HG03442 (cell line): ENCODE measurements at regions not wholly inside any gene's neighbourhood (a gene's known extent, or its start where the extent isn't known, plus 50 kb on each side); places are given as distances from the start of the nearest gene placed in this dataset.
A peak's percentile ranks its signal among the peaks of the same experiment; 100 is the strongest.

Experiments used
- ATAC-seq: cut with Tn5 transposase; IDR thresholded peaks from one replicate; pipeline ENCODE4 v1.9.1; 2021; ENCODE audit warnings: mild to moderate bottlenecking, moderate library complexity; ENCODE audit not compliant: unreplicated experiment

DNA sequence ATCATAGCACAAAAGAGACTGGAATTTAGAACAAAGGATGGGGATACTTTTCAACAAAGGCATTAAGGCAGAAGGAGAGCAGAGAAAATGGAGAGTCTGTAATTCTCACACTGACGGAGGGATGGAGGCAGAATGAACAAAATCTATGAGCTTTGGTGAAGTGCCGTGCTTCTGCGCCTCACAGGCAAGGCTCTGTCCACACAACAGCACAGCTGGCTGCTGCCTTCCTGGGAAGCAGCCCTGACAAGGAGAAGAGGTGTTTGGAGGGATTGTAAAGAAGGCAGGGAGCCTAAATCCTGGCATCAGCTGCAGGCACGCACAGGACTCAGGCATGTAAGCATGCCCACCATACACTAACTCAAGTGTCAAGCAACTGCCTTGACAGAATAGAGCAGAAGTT lies 485.2 kb upstream of the KIF2A start:
- ATAC-seq: no peak

DNA sequence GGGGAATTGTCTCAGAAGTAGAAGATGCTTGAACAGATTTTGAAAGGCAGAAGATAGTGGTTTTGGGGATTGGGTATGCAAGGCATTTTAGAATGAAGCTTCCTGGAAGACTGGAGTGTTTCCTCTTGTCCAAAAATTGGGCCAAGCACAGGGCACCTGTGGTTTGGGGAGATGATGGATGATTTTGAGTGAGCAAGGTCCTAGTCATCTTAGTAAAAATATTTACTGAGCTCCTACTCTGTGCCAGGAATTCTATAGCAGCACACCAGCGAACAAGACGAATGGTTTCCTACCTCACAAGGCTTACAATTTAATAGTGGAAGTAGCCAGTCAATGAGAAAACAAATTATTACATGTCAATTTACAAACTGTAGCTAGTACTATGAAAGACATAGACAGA lies 484.4 kb upstream of the KIF2A start:
- no peak for ATAC-seq

DNA sequence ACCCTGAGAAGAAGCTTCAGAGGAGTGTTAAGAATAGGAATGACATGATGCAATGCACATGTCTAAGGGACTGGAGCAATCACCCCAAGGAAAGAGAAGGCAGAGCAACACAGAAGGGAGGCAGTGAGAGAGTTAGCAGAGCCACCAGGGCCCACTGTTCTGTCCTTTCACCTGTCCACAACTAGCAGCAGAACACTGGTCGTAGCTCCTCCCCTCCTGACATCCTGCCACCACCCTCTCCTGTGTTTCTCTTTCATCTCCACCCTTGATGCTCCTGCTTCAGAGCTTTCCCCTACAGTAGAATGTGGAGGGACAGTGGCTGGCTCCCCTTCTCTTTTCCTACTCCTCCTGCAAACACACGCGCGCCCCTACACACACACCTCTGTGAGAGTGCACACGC lies 483.4 kb upstream of the KIF2A start:
- ATAC-seq: no peak

DNA sequence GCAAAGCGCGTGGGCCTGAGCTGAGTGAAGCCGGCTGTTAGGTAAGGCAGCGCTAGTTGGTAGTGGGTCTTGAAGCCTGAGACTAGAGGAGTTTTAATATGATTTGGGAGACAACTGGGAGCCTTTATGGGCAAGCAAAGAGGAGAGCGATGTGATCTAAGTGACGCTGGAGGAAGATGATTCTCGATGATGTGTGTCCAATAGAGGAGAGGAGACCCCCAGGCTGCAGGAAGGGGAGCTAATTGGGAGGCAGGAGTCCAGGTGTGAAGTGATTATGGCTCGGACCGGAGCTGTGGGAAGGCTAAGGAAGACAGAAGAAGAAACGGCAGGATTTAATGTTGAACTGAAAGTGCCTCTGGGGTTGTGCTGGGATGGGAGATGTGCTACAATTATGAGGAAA lies 482.9 kb upstream of the KIF2A start:
- no peak for ATAC-seq

DNA sequence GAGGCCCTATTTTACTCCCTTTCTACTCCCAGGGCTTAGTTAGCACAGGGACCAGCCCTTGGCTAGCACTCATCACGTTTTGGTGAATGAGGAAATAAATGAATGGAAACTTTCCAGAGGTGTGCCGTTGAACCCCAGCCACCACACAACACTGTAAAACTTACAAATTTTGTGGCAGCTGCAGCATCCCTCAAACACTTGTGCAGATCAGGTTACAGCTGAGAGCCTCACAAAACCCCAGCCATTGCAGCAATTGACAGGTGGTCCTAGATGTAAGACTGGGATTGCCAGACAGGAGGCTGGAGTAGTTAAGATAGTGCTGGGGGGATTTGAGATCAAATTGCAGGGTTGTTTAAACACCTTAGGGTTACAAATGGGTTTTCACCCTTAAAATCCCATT lies 482.2 kb upstream of the KIF2A start:
- ATAC-seq: no peak

DNA sequence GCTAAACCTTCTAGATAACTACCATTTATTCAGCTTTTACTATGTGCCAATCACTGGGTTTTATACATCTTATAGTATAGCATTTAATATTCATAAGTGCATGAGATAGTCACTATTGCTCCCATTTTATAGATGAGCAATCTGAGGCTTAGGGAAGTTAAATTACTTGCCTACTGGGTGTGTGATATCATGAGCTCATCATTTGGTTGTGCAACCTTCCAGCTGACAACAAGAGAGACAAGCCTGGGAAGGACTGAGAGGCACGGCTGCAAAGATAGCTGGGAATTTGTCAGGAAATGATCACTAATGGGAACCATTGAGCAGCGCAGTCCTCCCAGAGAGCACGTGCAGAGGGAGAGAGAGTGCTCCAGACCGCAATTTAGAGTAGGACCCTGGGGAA lies 481.6 kb upstream of the KIF2A start:
- no peak for ATAC-seq

DNA sequence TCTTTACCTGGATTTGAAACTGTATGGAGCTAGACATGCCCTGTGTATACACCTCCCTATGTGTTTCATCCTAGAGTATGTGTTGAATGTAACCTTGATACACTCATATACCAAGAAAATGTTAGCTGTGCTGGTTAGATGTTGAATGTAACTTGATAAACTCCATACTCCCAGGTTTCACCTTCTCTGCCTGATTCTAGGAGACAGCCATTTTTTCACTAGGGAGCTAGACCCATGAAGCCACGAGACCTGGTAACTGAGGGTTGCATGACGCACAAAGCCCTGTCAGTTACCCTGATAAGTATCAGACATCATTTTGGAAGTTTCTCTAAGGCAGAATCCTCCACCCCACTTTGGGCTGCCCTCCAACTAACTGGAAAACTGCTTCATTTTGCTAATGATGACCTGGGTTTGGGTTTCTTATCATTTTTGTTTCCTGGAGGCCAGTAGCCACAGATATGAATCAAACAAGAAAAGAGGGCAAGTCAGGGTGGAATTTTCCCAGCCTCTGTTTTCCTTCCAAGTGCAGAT lies 478.5 kb upstream of the KIF2A start:
- ATAC-seq: no peak

DNA sequence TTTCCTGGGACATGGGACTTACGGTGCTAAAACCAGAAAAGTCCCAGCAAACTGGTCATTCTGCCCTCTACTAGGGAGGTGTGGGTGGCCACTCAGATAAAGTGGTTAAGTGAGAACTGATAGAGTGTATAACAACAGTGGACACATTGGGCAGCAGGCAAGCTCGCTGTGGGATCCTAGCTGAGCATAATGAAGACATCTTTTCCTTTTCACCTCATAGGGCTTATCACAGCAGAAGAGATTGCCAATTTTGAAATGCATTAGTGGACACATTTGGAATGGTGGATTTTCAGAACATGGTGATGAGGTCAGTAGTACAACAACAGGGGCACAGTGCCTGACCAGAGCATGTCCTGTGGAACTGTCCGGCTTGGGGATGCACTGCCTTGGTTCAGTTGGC lies 477.1 kb upstream of the KIF2A start:
- no peak for ATAC-seq

DNA sequence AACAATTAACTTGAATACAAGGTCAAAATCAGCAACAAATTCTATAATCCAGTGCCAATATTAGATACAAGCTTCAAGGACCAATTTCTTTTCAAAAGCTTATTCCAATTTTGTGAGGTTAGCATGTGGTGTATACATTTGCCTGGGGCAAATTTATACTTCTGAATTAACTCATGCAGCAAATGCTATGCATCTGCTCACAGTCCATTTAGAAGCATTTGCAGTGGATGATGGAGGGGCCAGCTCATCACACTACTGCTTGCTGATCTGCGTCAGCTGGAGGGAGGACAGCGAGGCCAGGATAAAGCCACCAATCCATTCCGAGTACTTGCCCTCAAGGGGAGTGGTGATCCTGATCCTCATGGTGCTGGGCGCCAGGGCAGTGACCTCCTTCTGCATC lies 474.3 kb upstream of the KIF2A start:
- ATAC-seq: no peak

DNA sequence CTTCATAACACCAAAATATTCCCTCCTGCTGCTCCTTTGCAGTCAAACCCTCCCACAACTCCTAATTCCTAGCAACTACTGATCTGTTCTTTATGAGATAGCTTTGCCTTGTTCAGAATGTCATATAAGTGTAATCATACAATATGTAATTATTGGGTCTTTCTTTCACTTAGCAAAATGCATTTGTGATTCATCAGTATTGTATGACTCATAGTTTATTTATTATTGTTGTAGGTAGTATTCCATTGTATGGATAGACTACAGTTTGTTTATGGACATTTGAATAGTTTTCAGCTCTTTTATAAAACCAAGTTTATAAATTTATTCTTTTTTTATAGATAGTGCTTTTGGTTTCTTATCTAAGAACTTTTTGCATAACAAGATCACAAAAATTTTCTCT lies 468.2 kb upstream of the KIF2A start:
- no peak for ATAC-seq

DNA sequence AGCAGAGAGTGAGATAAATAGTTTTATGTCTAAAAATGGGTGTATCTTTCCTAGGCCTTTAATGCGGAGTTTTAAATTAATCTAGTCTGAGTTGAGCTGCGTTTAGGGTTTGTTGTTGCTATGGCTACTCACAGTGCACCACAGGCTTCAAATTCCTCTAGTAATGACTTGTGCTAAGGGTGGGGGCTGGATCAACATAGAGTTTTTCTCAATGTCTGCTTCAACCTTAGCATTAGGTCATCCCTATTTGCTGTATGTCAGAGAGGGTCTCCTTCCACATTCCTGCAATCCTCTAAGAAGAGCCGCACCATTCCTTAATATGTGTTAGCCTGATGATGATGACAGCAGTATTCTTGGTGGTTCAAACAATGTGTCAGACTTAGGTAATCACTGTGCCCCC lies 465.6 kb upstream of the KIF2A start:
- no peak for ATAC-seq

DNA sequence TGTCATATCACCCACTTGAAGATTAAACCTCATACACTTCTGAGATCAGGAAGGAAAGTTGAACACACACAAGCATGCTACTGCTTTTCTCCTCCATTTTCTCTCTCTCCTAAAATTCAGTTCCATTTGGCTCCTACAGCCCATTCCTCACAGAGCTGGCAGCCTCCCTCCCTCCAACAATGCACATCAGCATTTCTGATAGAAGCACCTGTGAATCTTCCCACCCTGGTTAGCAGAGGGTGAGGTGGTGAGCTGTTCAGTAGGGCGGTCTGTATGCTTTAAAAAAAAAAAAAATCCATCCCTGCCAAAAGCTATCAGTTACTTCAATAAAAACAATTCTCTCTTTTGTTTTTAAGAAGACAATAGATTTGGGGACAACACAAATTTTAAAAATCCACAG lies 463.2 kb upstream of the KIF2A start:
- ATAC-seq: no peak

DNA sequence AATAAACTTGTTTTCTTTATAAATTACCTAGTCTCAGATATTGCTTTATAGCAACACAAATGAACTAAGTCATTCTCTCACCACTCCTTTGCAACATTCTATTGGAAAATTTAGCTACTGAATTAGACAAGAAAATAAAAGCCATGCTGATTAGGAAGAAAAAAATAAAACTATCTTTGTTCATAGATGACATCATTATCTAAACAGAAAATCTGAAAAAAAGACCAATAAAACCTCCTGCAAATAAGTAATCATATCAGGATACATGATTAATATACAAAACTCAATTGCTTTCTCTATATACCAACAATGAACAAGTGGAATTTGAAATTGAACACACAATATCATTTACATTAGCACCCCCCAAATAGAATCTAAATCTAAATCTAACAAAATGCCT lies 455.3 kb upstream of the KIF2A start:
- no peak for ATAC-seq

DNA sequence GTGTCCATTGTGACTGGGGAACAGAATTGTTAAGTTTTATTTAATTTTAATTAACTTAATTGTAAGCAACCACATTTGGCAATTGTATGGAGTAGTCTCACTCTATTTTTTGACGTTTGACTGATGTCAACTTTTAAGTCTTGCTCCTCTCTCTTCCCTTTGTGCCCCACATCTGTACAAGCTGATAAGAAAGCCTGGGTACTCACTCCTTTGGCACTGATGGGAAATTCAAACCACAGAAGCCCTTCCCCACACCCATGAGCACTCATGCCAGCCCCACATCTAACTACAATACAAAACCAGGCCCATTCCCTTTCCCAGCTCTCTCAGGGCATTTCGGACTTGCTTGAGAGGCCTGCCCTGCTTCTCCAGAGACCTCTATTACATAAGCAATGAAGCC lies 451.5 kb upstream of the KIF2A start:
- no peak for ATAC-seq

DNA sequence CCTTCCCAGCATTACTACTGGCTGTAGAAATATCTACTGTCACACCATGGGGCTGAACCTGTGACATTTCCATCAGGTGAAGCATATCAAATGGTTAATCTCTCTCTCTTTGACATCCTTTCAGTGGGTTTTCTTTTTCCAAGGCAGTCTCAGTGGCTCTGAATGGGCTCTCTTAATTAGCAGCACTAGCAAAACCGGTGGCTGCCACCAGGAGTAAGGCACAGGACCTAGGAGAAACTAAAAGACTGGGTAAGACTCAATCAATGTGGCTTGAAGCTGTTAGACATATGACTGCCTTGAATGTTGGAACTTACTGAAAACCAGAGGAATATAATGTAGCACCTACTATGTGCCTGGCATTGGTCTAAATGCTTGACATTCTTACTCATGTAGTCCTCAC lies 445.0 kb upstream of the KIF2A start:
- ATAC-seq: no peak

DNA sequence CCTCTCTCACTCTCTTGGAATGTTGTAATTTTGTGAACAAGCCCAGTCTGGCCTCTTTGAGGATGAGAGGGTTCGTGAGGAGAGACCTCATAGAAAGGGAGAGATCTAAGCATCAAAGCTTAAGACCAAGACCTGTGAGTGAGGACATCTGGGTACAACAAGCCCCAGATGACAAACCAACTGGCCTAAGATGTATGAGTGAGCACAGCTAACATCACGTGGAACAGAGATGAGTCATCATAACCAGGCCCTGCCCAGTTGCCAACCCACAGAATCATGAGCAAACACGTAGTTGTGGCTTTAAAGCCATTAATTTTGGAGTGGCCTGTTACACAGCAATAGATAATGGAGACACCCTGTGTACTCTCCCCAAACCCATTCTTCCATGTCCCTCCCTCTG lies 439.1 kb upstream of the KIF2A start:
- peak; percentile 97 for ATAC-seq

DNA sequence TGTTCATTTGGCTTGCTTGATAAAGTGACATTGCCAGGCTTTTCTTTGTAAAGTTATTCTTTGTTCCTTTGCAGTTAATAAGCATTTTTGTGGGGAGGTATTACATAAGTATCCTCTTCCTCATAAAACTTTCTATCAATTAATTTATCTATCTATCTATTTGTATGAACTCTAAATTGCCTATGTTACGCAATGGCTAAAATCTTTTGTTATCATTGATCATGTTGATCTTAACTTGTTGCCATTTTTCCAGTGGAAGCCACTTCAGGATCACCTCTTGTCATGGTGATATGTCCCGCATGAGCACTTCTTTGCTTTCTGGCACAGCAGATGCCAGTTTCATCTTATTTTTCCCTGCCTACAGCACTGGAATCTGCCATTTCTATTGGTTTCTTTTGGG lies 436.7 kb upstream of the KIF2A start:
- no peak for ATAC-seq

DNA sequence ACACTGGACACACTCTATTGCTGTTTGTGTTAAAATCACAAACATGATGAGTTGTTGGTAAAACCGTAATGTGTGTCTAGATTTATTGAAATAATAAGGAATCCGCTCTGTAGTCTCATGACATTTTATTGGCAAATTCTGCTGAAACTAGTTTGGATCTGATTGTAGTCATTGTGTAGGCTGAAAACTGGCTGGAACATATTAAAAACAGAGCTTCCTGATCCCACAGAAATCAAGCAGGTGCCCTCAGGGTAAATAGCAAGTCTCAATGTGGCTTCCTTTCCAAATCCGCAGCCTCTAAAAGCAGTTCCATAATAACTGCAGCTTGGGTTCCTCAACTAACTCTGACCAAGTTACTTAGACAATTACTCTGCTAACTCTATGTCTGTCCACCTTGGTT lies 427.5 kb upstream of the KIF2A start:
- ATAC-seq: no peak

DNA sequence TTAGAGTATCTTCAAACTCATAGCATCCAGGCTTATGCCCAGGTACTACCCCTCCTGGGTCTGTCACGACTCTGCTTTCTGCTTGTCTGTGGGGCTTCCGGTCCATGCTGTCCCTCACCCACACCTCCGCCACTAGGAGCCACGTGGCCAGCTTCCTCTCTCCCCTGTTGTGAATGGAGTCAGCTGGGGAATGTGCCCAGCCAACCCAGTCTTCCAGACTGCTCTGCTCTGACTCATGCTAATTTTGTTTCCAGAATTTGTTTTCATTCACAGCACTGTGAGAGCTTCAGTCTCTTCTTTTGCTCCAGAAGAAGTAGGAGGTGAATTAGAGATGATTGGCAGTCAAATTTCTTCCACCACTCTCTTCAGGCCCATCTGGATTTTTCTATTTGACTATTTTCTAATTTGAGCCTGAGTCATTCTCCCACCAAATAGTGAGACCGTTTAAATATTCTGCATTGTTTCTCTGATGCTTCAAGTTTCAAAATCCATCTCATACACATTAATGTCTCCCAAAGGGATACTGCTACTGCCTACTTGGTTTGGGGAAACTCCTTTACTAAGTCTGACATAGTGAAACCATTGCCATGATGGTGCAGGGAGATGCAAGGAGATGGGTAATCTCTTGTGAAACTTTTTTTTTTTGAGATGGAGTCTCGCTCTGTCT lies 424.1 kb upstream of the KIF2A start:
- no peak for ATAC-seq

DNA sequence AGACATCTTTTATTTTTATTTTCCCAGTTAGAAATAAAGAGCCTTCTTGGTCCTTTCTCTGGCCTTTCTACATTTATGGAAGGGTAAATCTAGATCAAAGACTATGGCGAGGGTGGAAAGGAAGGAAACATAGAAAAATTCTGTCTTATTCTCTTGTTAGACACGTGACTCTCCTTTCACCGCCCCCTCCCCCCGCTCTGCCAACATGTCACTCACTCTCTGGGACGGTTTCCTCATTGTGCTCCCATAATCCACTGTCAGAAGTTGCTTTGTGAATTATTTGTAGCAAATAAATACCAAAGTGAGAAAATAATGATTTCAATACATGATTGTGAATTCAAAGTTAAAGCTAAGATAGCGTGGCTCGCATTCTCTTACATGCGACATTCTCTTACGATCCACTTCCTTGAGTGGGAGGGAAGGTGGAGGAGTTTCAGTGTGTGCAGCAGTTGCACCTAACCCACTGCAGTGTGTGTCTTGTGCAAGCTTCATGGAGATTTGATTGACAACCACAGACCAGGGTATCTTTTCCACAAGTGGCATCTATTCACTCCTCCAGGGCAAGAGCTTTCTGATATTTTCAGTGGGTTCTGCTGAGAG lies 423.0 kb upstream of the KIF2A start:
- ATAC-seq: no peak

DNA sequence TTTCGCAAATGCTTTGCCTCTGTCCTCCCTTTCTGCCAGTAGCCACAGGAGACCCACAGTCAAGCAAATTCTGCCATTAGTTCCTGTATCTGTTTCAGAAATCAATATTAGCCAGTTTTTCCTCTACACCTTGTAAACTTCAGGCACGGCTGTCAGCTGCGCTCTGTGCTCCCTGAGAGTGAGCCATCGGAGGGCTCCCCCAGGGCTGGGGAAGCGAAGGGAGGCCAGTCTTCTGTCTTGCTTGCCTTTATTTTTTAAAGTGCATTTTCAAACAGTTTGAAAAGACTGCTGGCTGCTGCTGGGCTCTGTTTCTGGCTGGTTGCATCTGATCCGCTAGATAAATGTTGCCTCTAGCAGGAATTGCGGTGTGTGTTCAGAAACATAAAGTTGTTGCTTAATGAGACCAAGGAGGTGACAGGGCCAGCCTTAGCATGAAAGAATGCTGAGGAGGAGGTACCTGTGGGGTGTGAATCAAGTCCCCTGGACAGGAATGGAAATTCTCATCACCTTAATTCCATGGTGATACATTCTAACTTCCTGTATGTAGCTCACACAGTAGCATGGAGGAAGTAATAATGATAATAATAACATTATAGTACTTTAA lies 421.7 kb upstream of the KIF2A start:
- ATAC-seq: no peak

DNA sequence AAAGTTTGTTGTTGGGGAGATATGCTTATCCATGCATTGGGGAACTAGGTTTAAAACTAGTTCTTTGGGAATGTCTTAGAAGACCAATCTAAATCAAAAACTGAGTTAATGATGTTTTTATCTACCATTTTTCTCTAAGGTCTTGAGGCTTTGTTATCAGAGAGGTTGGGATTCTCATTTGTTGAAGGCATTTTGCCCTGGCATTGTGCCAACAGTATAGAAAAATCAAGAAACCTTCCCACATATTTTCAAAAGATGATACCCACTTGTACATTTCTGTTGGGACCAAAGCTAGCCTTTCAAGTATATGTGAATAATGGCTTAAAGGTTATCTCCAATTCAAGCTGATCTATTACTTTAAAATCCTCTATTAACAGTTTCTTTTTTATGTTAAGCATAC lies 419.8 kb upstream of the KIF2A start:
- no peak for ATAC-seq

DNA sequence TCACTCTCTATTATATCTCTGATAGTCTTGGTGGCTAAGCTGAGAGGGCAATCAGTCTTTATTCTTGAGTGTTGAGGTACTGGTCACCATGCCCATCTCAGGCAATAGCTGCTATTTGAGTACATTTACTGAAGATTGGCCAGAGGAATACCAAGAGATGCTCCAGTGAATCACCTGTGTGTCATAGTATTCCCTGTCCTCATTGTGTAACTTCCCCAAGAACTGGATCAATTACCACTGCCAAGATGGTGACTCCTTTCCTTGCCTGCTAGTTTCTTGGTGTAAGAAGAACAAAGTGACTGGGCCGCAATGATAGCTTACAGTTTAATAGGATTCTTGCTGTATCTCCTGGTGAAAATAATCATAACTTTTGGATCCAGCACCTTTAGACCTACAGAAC lies 418.7 kb upstream of the KIF2A start:
- no peak for ATAC-seq
